Left ventricle myocardium inferior (tissue), 1 donor: ENCODE measurements at regions not wholly inside any gene's neighbourhood (a gene's known extent, or its start where the extent isn't known, plus 50 kb on each side); places are given as distances from the start of the nearest gene placed in this dataset.
"Not testable (repeated sequence)": the region's sequence is repeated elsewhere in the genome, so short reads cannot be mapped to it uniquely, and the experiment has no call there.

Experiments used
- DNase-seq: peaks from one replicate; pipeline ENCODE4 v3.0.0-alpha.2; 2020
- H3K27ac ChIP-seq: fragments of 200-600 bp; replicated peaks from 2 replicates; pipeline ENCODE4 v1.8.0; 2021
- H3K27me3 ChIP-seq: fragments of 200-600 bp; 2 replicates; pipeline ENCODE4 v1.8.0; 2021; ENCODE audit warnings: low read depth
- H3K36me3 ChIP-seq: fragments of 200-600 bp; 2 replicates; pipeline ENCODE4 v1.8.0; 2021
- H3K4me1 ChIP-seq: fragments of 200-600 bp; 2 replicates; pipeline ENCODE4 v1.8.0; 2021
- H3K4me3 ChIP-seq: fragments of 200-600 bp; 2 replicates; pipeline ENCODE4 v1.8.0; 2021; ENCODE audit warnings: mild to moderate bottlenecking, moderate library complexity
- H3K9me3 ChIP-seq: fragments of 200-600 bp; replicated peaks from 2 replicates; pipeline ENCODE4 v1.8.0; 2021
- intact Hi-C: fragments of 100-400 bp; cut with micrococcal nuclease; formaldehyde crosslinking; loops from one replicate; pipeline ENCODE4 v1.11.0; 2022
- TF ChIP-seq, protein P1 (sequence below): fragments of 200-600 bp; IDR thresholded peaks from 2 replicates; pipeline ENCODE4 v1.8.0; 2021; ENCODE audit warnings: antibody characterized with exemption, mild to moderate bottlenecking, borderline replicate concordance
- donor health status: DM: no; HTN: yes; CAD: no; lungs with severe emphysema.

DNA sequence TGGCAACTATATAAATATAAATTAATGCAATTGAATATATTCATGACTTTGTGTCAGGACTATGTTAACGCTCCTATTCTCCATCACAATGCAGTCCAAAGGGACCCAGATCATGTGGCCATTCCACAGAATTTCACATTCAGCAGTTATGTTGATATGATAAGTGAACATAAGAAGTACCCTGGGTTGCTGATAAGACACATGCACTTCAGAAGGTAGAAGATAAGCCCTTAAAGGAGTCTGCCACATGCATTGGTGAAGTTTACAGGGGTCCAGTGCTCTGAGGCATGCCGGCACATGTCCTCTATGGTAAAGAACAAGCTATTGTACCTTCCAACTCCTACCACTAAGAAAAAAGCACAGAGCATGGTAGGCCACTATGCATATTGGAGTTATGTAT is 76.4 kb downstream of the PHAX start:
- H3K27ac ChIP-seq = no peak overlapping the region
- H3K9me3 ChIP-seq = no peaks in the 10 kb centered on the region
- no peak for DNase-seq
- intact Hi-C loops = loop anchor here (5.0 kb wide), 1 partner anchor 105 kb away; no protein-coding TSS in a partner anchor
- H3K27me3 ChIP-seq = peaks cover 26% of the 10 kb centered on the region
- no peaks in the 10 kb centered on the region for H3K36me3 ChIP-seq
- TF ChIP-seq, protein P1, sequence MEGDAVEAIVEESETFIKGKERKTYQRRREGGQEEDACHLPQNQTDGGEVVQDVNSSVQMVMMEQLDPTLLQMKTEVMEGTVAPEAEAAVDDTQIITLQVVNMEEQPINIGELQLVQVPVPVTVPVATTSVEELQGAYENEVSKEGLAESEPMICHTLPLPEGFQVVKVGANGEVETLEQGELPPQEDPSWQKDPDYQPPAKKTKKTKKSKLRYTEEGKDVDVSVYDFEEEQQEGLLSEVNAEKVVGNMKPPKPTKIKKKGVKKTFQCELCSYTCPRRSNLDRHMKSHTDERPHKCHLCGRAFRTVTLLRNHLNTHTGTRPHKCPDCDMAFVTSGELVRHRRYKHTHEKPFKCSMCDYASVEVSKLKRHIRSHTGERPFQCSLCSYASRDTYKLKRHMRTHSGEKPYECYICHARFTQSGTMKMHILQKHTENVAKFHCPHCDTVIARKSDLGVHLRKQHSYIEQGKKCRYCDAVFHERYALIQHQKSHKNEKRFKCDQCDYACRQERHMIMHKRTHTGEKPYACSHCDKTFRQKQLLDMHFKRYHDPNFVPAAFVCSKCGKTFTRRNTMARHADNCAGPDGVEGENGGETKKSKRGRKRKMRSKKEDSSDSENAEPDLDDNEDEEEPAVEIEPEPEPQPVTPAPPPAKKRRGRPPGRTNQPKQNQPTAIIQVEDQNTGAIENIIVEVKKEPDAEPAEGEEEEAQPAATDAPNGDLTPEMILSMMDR = no peak
- no peak overlapping the region for H3K4me3 ChIP-seq
- no peaks in the 10 kb centered on the region for H3K4me1 ChIP-seq

DNA sequence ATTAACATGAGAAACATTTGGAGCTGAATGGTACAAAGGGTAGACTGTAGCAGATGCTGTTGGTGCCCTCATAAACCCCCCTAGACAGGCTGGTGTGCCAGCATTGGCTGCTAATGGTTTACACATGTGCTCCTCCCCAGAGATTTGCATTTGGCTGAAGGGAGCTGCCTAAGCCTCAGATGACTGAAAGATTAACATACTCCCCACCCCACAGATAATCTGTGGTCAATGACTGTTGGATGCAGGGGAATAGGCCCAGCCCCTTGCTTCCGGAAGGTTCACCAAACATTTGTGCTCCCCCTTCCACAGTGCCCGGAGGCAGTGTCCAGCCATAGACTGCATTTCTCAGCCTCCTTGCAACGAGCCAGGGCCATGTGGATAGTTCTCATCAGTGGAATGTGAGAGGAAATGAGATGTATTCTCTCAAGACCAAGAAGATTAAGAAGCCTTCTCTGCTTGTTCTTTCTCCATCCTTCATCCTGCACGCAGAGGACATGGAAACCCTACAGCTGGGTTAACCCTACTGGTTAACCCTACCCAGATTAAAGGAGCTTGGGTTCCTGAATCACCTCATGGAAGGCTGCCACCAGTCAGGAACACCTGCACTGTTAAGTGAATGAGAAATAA is 79.6 kb downstream of the PHAX start:
- Histone ChIP-seq H3K27me3 (peaks cover 57% of the 10 kb centered on the region), H3K9me3 (no peaks in the 10 kb centered on the region), H3K36me3 (no peaks in the 10 kb centered on the region), H3K4me3 (no peak overlapping the region), H3K4me1 (no peaks in the 10 kb centered on the region), H3K27ac (no peak overlapping the region)
- TF ChIP-seq, protein P1 = no peak
- intact Hi-C loops = no loop called here
- DNase-seq = no peak

DNA sequence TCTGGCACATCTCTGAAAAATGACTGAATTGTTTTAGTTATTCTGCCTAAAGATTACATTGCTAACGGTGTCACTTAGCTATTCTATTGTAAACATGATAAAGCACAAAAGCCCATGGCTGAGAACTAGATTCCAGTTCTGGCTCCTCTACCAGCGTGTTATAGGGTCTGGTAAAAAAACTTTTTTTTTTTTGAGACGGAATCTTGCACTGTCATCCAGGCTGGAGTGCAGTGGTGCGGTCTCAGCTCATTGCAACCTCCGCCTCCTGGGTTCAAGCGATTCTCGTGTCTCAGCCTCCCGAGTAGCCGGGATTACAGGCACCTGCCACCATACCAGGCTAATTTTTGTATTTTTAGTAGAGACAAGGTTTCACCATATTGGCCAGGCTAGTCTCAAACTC is 80.6 kb downstream of the PHAX start:
- H3K4me3 ChIP-seq, H3K9me3 ChIP-seq, H3K36me3 ChIP-seq, DNase-seq, H3K27ac ChIP-seq, H3K4me1 ChIP-seq, intact Hi-C loops: not testable (repeated sequence)
- peaks cover 58% of the 10 kb centered on the region for H3K27me3 ChIP-seq

GRCh38 chr5:126681970-126682369 is 81.2 kb downstream of the PHAX start:
- intact Hi-C loops = no loop called here
- H3K4me1 ChIP-seq = no peaks in the 10 kb centered on the region
- H3K36me3 ChIP-seq = no peaks in the 10 kb centered on the region
- H3K9me3 ChIP-seq = no peaks in the 10 kb centered on the region
- peaks cover 58% of the 10 kb centered on the region for H3K27me3 ChIP-seq
- H3K27ac ChIP-seq = no peak overlapping the region
- H3K4me3 ChIP-seq = no peak overlapping the region
- no peak for DNase-seq
- TF ChIP-seq, protein P1 = no peak

DNA sequence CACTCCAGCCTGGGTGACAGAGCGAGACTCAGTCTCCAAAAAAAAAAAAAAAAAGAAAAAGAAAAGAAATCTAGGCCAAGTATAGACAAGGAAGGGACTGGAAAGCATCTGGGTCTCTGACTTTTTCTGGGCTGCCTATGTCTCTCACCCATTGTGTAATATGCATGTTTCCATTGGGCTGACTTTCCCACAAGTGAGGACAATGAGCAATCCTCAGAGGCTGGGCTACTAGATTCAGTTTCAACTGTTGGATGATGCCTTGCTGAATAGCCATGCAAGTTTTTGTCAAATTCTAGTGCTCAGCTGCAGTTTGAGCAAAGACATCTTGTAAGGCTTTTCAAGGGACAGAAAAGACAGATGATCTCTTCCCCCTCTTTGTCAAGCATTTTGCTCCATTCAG is 82.1 kb downstream of the PHAX start:
- TF ChIP-seq, protein P1 = no peak
- Histone ChIP-seq H3K36me3 (no peaks in the 10 kb centered on the region), H3K4me1 (no peaks in the 10 kb centered on the region), H3K27ac (no peak overlapping the region), H3K9me3 (no peaks in the 10 kb centered on the region), H3K27me3 (peaks cover 58% of the 10 kb centered on the region), H3K4me3 (no peak overlapping the region)
- intact Hi-C loops = no loop called here
- no peak for DNase-seq

DNA sequence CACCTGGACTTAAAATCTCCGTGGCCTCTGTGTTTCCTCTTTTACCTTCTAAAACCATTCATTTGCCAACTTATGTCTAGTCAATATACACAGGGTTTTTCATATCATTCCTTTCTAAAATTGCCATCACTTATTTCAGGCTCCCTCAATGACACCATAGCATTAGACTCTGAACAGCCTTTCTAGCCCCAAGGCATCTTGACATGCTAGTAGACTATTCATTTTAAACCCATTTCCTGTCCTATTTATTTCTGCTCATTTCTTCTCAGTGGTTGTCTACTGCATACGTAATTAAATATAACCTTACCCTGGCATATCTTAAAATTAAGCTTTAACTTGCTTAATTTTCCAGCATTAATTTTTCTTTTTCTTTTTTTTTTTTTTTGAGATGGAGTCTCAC is 83.2 kb downstream of the PHAX start:
- H3K27me3 ChIP-seq = peaks cover 53% of the 10 kb centered on the region
- no peak overlapping the region for H3K4me3 ChIP-seq
- TF ChIP-seq, protein P1 = no peak
- H3K36me3 ChIP-seq = no peaks in the 10 kb centered on the region
- intact Hi-C loops = no loop called here
- H3K4me1 ChIP-seq = no peaks in the 10 kb centered on the region
- DNase-seq = no peak
- H3K9me3 ChIP-seq = no peaks in the 10 kb centered on the region
- no peak overlapping the region for H3K27ac ChIP-seq

DNA sequence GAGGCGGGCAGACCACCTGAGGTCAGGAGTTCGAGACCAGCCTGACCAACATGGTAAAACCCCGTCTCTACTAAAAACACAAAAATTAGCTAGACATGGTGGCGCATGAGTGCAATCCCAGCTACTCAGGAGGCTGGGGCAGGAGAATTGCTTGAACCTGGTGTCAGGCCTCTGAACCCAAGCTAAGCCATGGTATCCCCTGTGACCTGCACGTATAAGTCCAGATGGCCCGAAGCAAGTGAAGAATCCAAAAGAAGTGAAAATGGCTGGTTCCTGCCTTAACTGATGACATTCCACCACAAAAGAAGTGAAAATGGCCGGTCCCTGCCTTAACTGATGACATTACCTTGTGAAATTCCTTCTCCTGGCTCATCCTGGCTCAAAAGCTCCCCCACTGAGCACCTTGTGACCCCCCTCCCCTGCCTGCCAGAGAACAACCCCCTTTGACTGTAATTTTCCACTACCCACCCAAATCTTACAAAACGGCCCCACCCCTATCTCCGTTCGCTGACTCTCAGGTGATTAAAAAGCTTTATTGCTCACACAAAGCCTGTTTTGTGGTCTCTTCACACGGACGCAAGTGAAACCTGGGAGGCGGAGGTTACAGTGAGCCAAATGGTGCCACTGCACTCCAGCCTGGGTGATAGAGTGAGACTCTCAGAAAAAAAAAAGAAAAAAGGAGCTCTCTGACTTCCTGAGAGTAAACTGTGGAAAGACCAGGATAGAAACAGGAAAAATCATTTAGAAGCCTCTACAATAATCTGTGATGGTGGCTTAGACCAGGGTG is 84.1 kb downstream of the PHAX start:
- intact Hi-C loops, H3K4me3 ChIP-seq, H3K36me3 ChIP-seq, H3K9me3 ChIP-seq, H3K4me1 ChIP-seq, DNase-seq, H3K27ac ChIP-seq: not testable (repeated sequence)
- H3K27me3 ChIP-seq = peaks cover 48% of the 10 kb centered on the region
